ENCODE measurements at regions not wholly inside any gene's neighbourhood (a gene's known extent, or its start where the extent isn't known, plus 50 kb on each side); places are given as distances from the start of the nearest gene placed in this dataset.

- Histone ChIP-seq H3K9me3 (no peaks in the 10 kb centered on the region), H3F3A (replicated peaks; ENCODE audit: insufficient read depth) (no peaks in the 10 kb centered on the region), H2AFZ (ENCODE audit: low read depth) (no peak overlapping the region), H3K4me2 (no peak overlapping the region), H3K9ac (no peak overlapping the region), H3K79me2 (ENCODE audit: insufficient read depth) (no peaks in the 10 kb centered on the region), H3K36me3 (replicated peaks in 1 of 2; ENCODE audit: control insufficient read depth in 1 of 2, insufficient read depth in 2 of 2, low read length in 1 of 2) (no peaks in the 10 kb centered on the region), H3K27me3 (ENCODE audit: insufficient read depth) (no peaks in the 10 kb centered on the region), H3K4me1 (ENCODE audit: control insufficient read depth in 1 of 2, insufficient read depth in 2 of 2, low read depth in 1 of 2, low read length in 1 of 2) (peaks cover 0 to 2% of the 10 kb centered on the region in 2 experiments; a peak in 1 of 4 replicates), H3K4me3 (ENCODE audit: low read depth in 2 of 2, low read length in 1 of 2) (no peak overlapping the region), H3K9me2 (no peaks in the 10 kb centered on the region), H4K20me1 (ENCODE audit: insufficient read depth) (no peaks in the 10 kb centered on the region), H3K27ac (ENCODE audit: low read depth in 2 of 2, low read length in 1 of 2) (no peak overlapping the region)
- 89% methylated on average over 9 of the region's 9 CpGs for WGBS (ENCODE audit: low lambda C conversion rate)
- no peak for DNase-seq
- TF ChIP-seq FOXM1 (IDR thresholded peaks at IDR 0.05; ENCODE audit: low read depth) (no peak), MEF2A (IDR thresholded peaks at IDR 0.05; ENCODE audit: borderline replicate concordance, low read depth) (no peak), EP300 (IDR thresholded peaks at IDR 0.05; ENCODE audit: borderline replicate concordance in 1 of 2, low read depth in 1 of 2, low read length in 1 of 2) (no peak), IRF3 (IDR thresholded peaks at IDR 0.05; ENCODE audit: low read depth, low read length) (no peak), NFIC (IDR thresholded peaks at IDR 0.05; ENCODE audit: borderline replicate concordance) (no peak), MXI1 (IDR thresholded peaks at IDR 0.05; ENCODE audit: low read depth, low read length) (no peak), GATA2 (CRISPR knock-in tag; IDR thresholded peaks at IDR 0.05) (no peak), SIN3A (IDR thresholded peaks at IDR 0.05; ENCODE audit: borderline replicate concordance, low read depth, low read length) (no peak), MAX (IDR thresholded peaks at IDR 0.05; ENCODE audit: low read depth) (no peak), PBX3 (IDR thresholded peaks at IDR 0.05) (no peak), TEAD4 (IDR thresholded peaks at IDR 0.05; ENCODE audit: borderline replicate concordance, insufficient read depth) (no peak)
- POLR2A ChIA-PET: interaction anchor here (0.5 kb wide), 1 partner anchor 24 kb away, joined by 3 read pairs; no protein-coding TSS in a partner anchor
- CTCF ChIA-PET: interaction anchor here (0.9 to 1.7 kb wide), 3 partner anchors 32 to 237 kb away, joined by 3 to 7 read pairs (median 3); no protein-coding TSS in a partner anchor
Observed at GRCh38 chr5:68428231-68428811, 212.8 kb downstream of the PIK3R1 start.

- H3K27ac ChIP-seq (ENCODE audit: low read depth in 2 of 2, low read length in 1 of 2): no peak overlapping the region
- no peak for DNase-seq
- H3K9ac ChIP-seq: no peak overlapping the region
- H3K4me3 ChIP-seq (ENCODE audit: low read depth in 2 of 2, low read length in 1 of 2): no peak overlapping the region
- H2AFZ ChIP-seq (ENCODE audit: low read depth): no peak overlapping the region
- 66% methylated on average over 2 of the region's 2 CpGs for WGBS (ENCODE audit: low lambda C conversion rate)
- H3K4me1 ChIP-seq (ENCODE audit: control insufficient read depth in 1 of 2, insufficient read depth in 2 of 2, low read depth in 1 of 2, low read length in 1 of 2): peaks cover 0 to 7% of the 10 kb centered on the region in 2 experiments; a peak in 1 of 4 replicates
- peaks cover 4% of the 10 kb centered on the region for H3F3A ChIP-seq (replicated peaks; ENCODE audit: insufficient read depth)
- no peaks in the 10 kb centered on the region for H4K20me1 ChIP-seq (ENCODE audit: insufficient read depth)
- no peaks in the 10 kb centered on the region for H3K36me3 ChIP-seq (replicated peaks in 1 of 2; ENCODE audit: control insufficient read depth in 1 of 2, insufficient read depth in 2 of 2, low read length in 1 of 2)
- CTCF ChIA-PET: interaction anchor here (0.9 to 1.7 kb wide), 2 partner anchors 143 to 235 kb away, joined by 3 to 7 read pairs; no protein-coding TSS in a partner anchor
- POLR2A ChIA-PET: interaction anchor here (1.1 kb wide), 1 partner anchor 139 kb away, joined by 3 read pairs; no protein-coding TSS in a partner anchor
- no peaks in the 10 kb centered on the region for H3K79me2 ChIP-seq (ENCODE audit: insufficient read depth)
- no peaks in the 10 kb centered on the region for H3K27me3 ChIP-seq (ENCODE audit: insufficient read depth)
- H3K4me2 ChIP-seq: no peak overlapping the region
- no peaks in the 10 kb centered on the region for H3K9me3 ChIP-seq
- no peak for TF ChIP-seq RFX5 (IDR thresholded peaks at IDR 0.05; ENCODE audit: low read length)
- TF ChIP-seq ELF1 (IDR thresholded peaks at IDR 0.05): no peak
- no peak for TF ChIP-seq JUND (IDR thresholded peaks at IDR 0.05)
- H3K9me2 ChIP-seq: no peaks in the 10 kb centered on the region
Observed at GRCh38 chr5:68429510-68429909, 214.0 kb downstream of the PIK3R1 start.
